Mesothelial cell of epicardium (in vitro differentiated cells): ENCODE measurements at regions not wholly inside any gene's neighbourhood (a gene's known extent, or its start where the extent isn't known, plus 50 kb on each side); places are given as distances from the start of the nearest gene placed in this dataset.

ENCODE experiments used
- DNase-seq, 2 experiments: peaks; one replicate each; pipeline ENCODE4 v3.0.0; 2021; ENCODE audit warnings: low spot score in 2 of 2; ENCODE audit not compliant: unreplicated experiment in 2 of 2
- H3K27ac Mint-ChIP-seq: 2 replicates; pipeline ENCODE4 v1.8.0; 2021; ENCODE audit warnings: mixed read lengths
- H3K27me3 Mint-ChIP-seq: 2 replicates; pipeline ENCODE4 v1.8.0; 2021; ENCODE audit warnings: low read depth, mixed read lengths
- H3K36me3 Mint-ChIP-seq: 2 replicates; pipeline ENCODE4 v1.8.0; 2021; ENCODE audit warnings: mixed read lengths
- H3K4me1 Mint-ChIP-seq: 2 replicates; pipeline ENCODE4 v1.8.0; 2021; ENCODE audit warnings: mixed read lengths
- H3K4me3 Mint-ChIP-seq: 2 replicates; pipeline ENCODE4 v1.8.0; 2021; ENCODE audit warnings: mild to moderate bottlenecking, moderate library complexity, mixed read lengths
- H3K9me3 Mint-ChIP-seq: 2 replicates; pipeline ENCODE4 v1.8.0; 2021; ENCODE audit warnings: mixed read lengths
- TF ChIP-seq, protein P1 (sequence below): fragments of 200-600 bp; sonication (generic); IDR thresholded peaks from one replicate; pipeline ENCODE4 v1.5.0; 2021; ENCODE audit warnings: antibody characterized with exemption; ENCODE audit not compliant: unreplicated experiment

DNA sequence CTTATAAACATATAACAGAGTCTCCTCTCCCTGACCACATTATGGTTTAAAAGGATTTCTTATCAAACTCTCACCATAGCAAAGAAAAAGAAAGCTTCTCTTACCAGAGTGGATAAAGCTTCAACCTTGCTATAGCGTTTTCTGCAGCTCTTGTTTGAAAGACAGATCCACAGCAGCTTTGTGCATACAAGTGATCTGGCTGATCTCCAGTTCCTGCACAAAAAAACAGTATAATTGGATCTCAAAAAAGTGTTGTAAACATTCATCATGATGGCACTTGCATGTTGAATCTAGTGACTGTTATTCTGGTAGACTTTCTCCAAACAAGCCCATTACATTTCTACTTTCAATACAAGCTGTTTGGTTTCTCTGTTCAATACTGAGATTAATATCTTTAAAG lies 178.9 kb upstream of the MGAT4C start:
- DNase-seq = no peak
- TF ChIP-seq, protein P1, sequence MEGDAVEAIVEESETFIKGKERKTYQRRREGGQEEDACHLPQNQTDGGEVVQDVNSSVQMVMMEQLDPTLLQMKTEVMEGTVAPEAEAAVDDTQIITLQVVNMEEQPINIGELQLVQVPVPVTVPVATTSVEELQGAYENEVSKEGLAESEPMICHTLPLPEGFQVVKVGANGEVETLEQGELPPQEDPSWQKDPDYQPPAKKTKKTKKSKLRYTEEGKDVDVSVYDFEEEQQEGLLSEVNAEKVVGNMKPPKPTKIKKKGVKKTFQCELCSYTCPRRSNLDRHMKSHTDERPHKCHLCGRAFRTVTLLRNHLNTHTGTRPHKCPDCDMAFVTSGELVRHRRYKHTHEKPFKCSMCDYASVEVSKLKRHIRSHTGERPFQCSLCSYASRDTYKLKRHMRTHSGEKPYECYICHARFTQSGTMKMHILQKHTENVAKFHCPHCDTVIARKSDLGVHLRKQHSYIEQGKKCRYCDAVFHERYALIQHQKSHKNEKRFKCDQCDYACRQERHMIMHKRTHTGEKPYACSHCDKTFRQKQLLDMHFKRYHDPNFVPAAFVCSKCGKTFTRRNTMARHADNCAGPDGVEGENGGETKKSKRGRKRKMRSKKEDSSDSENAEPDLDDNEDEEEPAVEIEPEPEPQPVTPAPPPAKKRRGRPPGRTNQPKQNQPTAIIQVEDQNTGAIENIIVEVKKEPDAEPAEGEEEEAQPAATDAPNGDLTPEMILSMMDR = no peak
- Mint-ChIP-seq H3K27me3 (peaks cover 12% of the 10 kb centered on the region), H3K27ac (no peak overlapping the region), H3K36me3 (peaks cover 4% of the 10 kb centered on the region), H3K4me3 (no peak overlapping the region), H3K9me3 (peaks cover 15% of the 10 kb centered on the region), H3K4me1 (peaks cover 12% of the 10 kb centered on the region)

DNA sequence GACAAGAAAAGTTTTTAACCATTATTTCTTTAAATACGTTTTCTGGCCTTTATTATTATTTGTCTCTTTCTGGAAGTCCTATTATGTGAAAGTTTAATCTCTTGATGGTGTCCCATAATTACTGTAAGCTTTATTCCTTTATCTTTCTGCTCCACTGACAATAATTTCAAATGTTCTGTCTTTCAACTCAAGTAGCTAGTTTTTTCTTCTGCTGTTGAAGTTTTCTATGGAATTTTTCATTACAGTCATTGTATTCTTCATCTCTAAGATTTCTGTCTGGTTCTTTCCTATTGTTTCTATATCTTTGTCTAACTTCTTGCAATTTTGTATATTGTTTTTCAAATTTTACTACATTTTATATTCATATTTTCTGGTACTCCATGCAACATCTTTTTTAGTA lies 173.6 kb upstream of the MGAT4C start:
- Mint-ChIP-seq H3K9me3 (peaks cover 37% of the 10 kb centered on the region), H3K27ac (no peak overlapping the region), H3K4me3 (no peak overlapping the region), H3K4me1 (peaks cover 3% of the 10 kb centered on the region), H3K36me3 (peaks cover 16% of the 10 kb centered on the region), H3K27me3 (peaks cover 6% of the 10 kb centered on the region)
- TF ChIP-seq, protein P1 = no peak
- DNase-seq = no peak

DNA sequence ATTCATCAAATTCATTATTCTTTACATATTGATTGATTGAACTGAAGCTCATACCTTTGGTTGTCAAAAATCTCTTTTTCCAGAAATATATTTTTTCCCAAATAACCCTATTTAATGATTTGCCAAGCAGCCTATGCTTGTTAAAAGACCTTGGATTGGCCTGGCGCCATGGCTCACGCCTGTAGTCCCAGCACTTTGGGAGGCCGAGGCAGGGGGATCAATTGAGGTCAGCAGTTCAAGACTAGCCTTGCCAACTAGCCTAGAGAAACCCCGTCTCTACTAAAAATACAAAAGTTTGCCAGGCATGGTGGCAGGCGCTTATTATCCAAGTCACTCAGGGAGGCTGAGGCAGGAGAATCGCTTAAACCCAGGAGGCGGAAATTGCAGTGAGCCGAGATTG lies 165.1 kb upstream of the MGAT4C start:
- Mint-ChIP-seq H3K4me1 (no peaks in the 10 kb centered on the region), H3K9me3 (peaks cover 5% of the 10 kb centered on the region), H3K36me3 (no peaks in the 10 kb centered on the region), H3K27me3 (no peaks in the 10 kb centered on the region), H3K27ac (no peak overlapping the region), H3K4me3 (no peak overlapping the region)
- no peak for DNase-seq
- TF ChIP-seq, protein P1 = no peak

DNA sequence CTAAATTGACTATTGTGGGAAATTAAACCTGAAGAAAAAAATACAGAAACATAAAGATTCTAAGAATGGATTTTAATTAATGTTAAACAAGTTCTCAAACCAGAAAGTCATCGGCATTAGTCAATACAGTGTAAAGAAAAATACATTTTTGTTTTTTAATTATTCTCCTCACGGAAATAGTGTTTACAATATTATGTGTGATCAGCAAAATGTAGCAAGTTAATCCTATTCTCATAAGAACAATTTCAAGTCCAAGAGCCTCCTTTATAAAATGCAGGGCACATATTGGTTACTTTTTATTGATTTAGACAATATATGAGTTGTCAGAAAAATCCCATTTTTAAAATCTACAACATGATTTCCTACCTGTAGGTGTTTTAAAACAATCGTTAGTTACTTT lies 158.0 kb upstream of the MGAT4C start:
- Mint-ChIP-seq H3K27ac (no peak overlapping the region), H3K36me3 (peaks cover 8% of the 10 kb centered on the region), H3K27me3 (no peaks in the 10 kb centered on the region), H3K9me3 (peaks cover 36% of the 10 kb centered on the region), H3K4me1 (no peaks in the 10 kb centered on the region), H3K4me3 (no peak overlapping the region)
- DNase-seq = no peak
- TF ChIP-seq, protein P1 = no peak

DNA sequence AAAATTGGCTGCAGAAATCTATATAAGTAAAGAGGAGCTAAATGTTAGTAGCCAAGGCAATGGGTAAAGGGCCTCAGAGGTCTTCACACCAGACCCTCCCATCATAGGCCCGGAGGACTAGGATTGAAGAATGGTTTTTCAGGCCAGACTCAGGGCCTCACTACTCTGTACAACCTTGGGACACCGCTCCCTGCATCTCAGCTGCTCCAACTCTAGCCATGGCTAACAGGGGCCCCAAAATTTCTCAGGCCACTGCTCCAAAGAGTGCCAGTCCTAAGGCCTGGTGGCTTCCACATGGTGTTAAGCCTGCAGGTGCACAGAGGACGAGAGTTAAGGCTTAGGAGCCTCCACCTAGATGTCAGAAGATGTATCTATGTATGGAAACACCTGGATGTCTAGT lies 155.5 kb upstream of the MGAT4C start:
- Mint-ChIP-seq H3K27ac (no peak overlapping the region), H3K4me3 (no peak overlapping the region), H3K36me3 (peaks cover 8% of the 10 kb centered on the region), H3K27me3 (no peaks in the 10 kb centered on the region), H3K9me3 (peaks cover 40% of the 10 kb centered on the region), H3K4me1 (no peaks in the 10 kb centered on the region)
- TF ChIP-seq, protein P1 = no peak
- no peak for DNase-seq

DNA sequence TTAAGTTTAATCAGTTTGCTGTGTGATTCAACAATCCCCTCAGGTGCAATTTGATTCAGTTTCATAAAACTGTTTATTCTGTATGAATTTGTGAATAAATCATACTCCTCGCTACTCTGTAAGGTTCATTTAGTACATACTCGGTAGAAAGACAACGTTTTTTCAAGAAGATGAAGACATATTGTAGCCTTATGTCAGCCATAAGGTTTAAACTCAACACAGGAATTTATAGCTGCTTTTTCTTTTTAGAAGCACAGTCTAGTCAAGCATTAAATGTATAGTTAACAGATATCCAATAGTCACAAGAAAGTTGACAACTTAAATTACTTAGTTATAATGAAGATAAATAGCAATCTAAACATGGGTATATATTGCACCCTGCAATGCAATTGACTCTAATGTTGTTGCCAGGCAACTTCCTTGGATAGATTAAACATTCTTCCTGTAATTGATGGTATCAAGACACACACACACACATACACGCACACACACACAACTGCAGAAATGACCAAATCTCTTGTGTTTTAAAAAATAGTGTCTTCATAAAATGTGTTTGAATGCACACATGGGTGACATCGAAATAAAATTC lies 151.5 kb upstream of the MGAT4C start:
- H3K9me3 Mint-ChIP-seq = peaks cover 37% of the 10 kb centered on the region
- no peak overlapping the region for H3K27ac Mint-ChIP-seq
- H3K4me3 Mint-ChIP-seq = no peak overlapping the region
- no peaks in the 10 kb centered on the region for H3K4me1 Mint-ChIP-seq
- peaks cover 8% of the 10 kb centered on the region for H3K36me3 Mint-ChIP-seq
- TF ChIP-seq, protein P1 = no peak
- DNase-seq = no peak
- H3K27me3 Mint-ChIP-seq = no peaks in the 10 kb centered on the region
